ENCODE measurements at regions not wholly inside any gene's neighbourhood (a gene's known extent, or its start where the extent isn't known, plus 50 kb on each side); places are given as distances from the start of the nearest gene placed in this dataset.

DNA sequence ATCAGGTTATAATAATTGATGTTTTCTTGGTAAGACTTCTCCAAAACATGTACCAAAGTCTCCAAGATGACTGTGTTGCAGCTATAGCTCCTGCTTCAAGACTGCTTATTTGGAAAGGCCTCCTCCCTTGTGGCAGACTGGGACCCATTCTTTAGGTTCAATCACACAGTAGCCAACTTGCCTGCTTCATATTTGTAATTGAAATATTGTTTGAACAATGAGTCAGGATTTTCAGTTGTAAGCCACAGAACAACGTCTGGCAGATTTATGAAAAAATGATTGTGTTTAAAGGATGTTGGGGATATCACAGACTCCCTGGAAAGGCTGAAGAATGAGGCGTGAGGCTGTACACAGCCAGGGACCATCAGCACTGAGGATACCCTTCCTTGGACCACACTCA is 458.9 kb downstream of the MED10 start:
- TF ChIP-seq TAF1 (IDR thresholded peaks at IDR 0.05; ENCODE audit: low read depth) = no peak
- TF ChIP-seq, protein P1, sequence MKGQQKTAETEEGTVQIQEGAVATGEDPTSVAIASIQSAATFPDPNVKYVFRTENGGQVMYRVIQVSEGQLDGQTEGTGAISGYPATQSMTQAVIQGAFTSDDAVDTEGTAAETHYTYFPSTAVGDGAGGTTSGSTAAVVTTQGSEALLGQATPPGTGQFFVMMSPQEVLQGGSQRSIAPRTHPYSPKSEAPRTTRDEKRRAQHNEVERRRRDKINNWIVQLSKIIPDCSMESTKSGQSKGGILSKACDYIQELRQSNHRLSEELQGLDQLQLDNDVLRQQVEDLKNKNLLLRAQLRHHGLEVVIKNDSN (IDR thresholded peaks at IDR 0.05) = no peak
- TF ChIP-seq ZBTB7A (IDR thresholded peaks at IDR 0.05; ENCODE audit: low read depth) = no peak
- no peak for TF ChIP-seq RAD21 (IDR thresholded peaks at IDR 0.05; ENCODE audit: low read depth)
- TF ChIP-seq CREB1 (IDR thresholded peaks at IDR 0.05; ENCODE audit: low read depth) = no peak
- no peak for TF ChIP-seq FOXM1 (IDR thresholded peaks at IDR 0.05; ENCODE audit: borderline replicate concordance, low read depth)
- TF ChIP-seq EGR1 (IDR thresholded peaks at IDR 0.05) = no peak
- no peak for TF ChIP-seq EP300 (IDR thresholded peaks at IDR 0.05; ENCODE audit: borderline replicate concordance)
- no peak for TF ChIP-seq YY1 (IDR thresholded peaks at IDR 0.05; ENCODE audit: low read depth)
- TF ChIP-seq, protein P2, sequence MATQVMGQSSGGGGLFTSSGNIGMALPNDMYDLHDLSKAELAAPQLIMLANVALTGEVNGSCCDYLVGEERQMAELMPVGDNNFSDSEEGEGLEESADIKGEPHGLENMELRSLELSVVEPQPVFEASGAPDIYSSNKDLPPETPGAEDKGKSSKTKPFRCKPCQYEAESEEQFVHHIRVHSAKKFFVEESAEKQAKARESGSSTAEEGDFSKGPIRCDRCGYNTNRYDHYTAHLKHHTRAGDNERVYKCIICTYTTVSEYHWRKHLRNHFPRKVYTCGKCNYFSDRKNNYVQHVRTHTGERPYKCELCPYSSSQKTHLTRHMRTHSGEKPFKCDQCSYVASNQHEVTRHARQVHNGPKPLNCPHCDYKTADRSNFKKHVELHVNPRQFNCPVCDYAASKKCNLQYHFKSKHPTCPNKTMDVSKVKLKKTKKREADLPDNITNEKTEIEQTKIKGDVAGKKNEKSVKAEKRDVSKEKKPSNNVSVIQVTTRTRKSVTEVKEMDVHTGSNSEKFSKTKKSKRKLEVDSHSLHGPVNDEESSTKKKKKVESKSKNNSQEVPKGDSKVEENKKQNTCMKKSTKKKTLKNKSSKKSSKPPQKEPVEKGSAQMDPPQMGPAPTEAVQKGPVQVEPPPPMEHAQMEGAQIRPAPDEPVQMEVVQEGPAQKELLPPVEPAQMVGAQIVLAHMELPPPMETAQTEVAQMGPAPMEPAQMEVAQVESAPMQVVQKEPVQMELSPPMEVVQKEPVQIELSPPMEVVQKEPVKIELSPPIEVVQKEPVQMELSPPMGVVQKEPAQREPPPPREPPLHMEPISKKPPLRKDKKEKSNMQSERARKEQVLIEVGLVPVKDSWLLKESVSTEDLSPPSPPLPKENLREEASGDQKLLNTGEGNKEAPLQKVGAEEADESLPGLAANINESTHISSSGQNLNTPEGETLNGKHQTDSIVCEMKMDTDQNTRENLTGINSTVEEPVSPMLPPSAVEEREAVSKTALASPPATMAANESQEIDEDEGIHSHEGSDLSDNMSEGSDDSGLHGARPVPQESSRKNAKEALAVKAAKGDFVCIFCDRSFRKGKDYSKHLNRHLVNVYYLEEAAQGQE (IDR thresholded peaks at IDR 0.05; ENCODE audit: low read depth) = no peak
- no peak for TF ChIP-seq CEBPB (IDR thresholded peaks at IDR 0.05)
- no peak for TF ChIP-seq TCF12 (IDR thresholded peaks at IDR 0.05; ENCODE audit: low read depth)
- TF ChIP-seq NFIC (IDR thresholded peaks at IDR 0.05) = no peak
- TF ChIP-seq, protein P3, sequence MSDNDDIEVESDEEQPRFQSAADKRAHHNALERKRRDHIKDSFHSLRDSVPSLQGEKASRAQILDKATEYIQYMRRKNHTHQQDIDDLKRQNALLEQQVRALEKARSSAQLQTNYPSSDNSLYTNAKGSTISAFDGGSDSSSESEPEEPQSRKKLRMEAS (IDR thresholded peaks at IDR 0.05) = no peak

DNA sequence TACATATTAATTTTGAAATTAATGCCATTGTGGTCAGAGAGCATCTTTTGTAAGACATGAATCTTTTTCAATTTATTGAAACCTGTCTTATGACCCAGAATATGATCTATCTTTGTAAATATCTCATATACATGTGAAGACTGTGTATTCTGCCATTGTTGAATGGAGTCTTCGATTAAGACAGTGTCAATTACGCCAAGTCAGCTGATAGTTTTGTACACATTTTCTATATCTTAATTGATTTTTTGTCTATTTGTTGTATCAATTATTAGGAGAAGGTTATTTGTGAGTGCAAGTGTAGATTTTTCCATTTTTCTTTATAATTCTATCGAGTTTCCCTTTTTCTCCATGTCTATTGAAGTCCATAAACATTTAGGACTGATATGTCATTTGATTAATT is 471.6 kb downstream of the MED10 start:
- TF ChIP-seq RAD21 (IDR thresholded peaks at IDR 0.05; ENCODE audit: low read depth) = no peak
- TF ChIP-seq YY1 (IDR thresholded peaks at IDR 0.05; ENCODE audit: low read depth) = no peak
- no peak for TF ChIP-seq NFIC (IDR thresholded peaks at IDR 0.05)
- TF ChIP-seq, protein P2 (IDR thresholded peaks at IDR 0.05; ENCODE audit: low read depth) = no peak
- TF ChIP-seq, protein P1 (IDR thresholded peaks at IDR 0.05) = no peak
- no peak for TF ChIP-seq CREB1 (IDR thresholded peaks at IDR 0.05; ENCODE audit: low read depth)
- no peak for TF ChIP-seq EGR1 (IDR thresholded peaks at IDR 0.05)
- TF ChIP-seq TCF12 (IDR thresholded peaks at IDR 0.05; ENCODE audit: low read depth) = no peak
- TF ChIP-seq, protein P3 (IDR thresholded peaks at IDR 0.05) = no peak
- no peak for TF ChIP-seq EP300 (IDR thresholded peaks at IDR 0.05; ENCODE audit: borderline replicate concordance)
- TF ChIP-seq CEBPB (IDR thresholded peaks at IDR 0.05) = no peak
- TF ChIP-seq TEAD4 (IDR thresholded peaks at IDR 0.05) = no peak
- no peak for TF ChIP-seq TAF1 (IDR thresholded peaks at IDR 0.05; ENCODE audit: low read depth)

DNA sequence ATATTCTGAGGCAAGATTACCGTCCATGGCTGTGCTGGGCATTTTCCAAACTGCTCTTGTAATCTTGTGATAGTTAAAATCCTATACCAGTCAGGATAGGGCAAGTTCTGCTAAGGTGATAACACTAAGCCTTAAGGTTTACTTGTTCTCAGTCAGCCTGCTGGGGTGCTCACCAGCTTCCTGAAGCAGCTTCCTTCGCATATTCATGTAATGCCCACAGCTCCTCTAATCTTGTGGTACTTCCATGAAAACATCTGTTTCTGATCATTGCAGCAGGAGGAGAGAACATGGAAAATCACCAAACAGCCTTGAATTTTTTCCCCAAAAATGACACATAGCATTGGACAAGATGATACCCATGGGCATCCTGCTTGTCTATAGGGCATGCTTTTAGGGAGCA is 473.2 kb downstream of the MED10 start:
- no peak for TF ChIP-seq NFIC (IDR thresholded peaks at IDR 0.05)
- TF ChIP-seq, protein P3 (IDR thresholded peaks at IDR 0.05) = no peak
- TF ChIP-seq TEAD4 (IDR thresholded peaks at IDR 0.05) = no peak
- no peak for TF ChIP-seq FOXM1 (IDR thresholded peaks at IDR 0.05; ENCODE audit: borderline replicate concordance, low read depth)
- TF ChIP-seq CREB1 (IDR thresholded peaks at IDR 0.05; ENCODE audit: low read depth) = no peak
- no peak for TF ChIP-seq EP300 (IDR thresholded peaks at IDR 0.05; ENCODE audit: borderline replicate concordance)
- no peak for TF ChIP-seq RAD21 (IDR thresholded peaks at IDR 0.05; ENCODE audit: low read depth)
- TF ChIP-seq CEBPB (IDR thresholded peaks at IDR 0.05) = no peak
- TF ChIP-seq, protein P1 (IDR thresholded peaks at IDR 0.05) = no peak
- TF ChIP-seq EGR1 (IDR thresholded peaks at IDR 0.05) = no peak
- no peak for TF ChIP-seq YY1 (IDR thresholded peaks at IDR 0.05; ENCODE audit: low read depth)
- TF ChIP-seq ZBTB7A (IDR thresholded peaks at IDR 0.05; ENCODE audit: low read depth) = no peak
- TF ChIP-seq TCF12 (IDR thresholded peaks at IDR 0.05; ENCODE audit: low read depth) = no peak
- TF ChIP-seq, protein P2 (IDR thresholded peaks at IDR 0.05; ENCODE audit: low read depth) = no peak
- TF ChIP-seq TAF1 (IDR thresholded peaks at IDR 0.05; ENCODE audit: low read depth) = no peak

DNA sequence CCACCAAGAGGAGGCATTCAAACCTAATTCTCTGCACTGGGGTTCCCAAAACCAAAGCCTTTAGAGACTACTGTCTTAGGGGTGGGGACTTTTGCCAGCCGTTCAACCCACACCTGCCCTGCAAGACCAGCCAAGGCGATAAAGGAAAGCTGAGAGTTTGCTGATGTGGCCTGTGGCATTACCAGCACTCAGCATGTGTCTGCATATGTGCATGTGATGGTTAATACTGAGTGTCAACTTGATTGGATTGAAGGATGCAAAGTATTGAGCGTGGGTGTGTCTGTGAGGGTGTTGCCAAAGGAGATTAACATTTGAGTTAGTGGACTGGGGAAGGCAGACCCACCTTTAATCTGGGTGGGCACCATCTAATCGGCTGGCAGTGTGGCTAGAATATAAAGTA is 474.2 kb downstream of the MED10 start:
- TF ChIP-seq ZBTB7A (IDR thresholded peaks at IDR 0.05; ENCODE audit: low read depth) (no peak), TAF1 (IDR thresholded peaks at IDR 0.05; ENCODE audit: low read depth) (no peak), CREB1 (IDR thresholded peaks at IDR 0.05; ENCODE audit: low read depth) (no peak)
